Left lung (tissue), 4 donors: ENCODE measurements at regions not wholly inside any gene's neighbourhood (a gene's known extent, or its start where the extent isn't known, plus 50 kb on each side); places are given as distances from the start of the nearest gene placed in this dataset.

ENCODE experiments used
- ATAC-seq: fragments of 200-7000 bp; cut with Tn5 transposase; one replicate; pipeline ENCODE4 v1.9.1; 2020; ENCODE audit warnings: moderate library complexity
- DNase-seq, 4 donors: peaks; one replicate each; pipeline ENCODE4 v3.0.0-alpha.2; 2013 to 2020
- H3K27ac ChIP-seq, 2 donors: fragments of 200-600 bp; sonication (generic) in 1 of 2; one replicate each; pipeline versions ENCODE4 v1.5.0 to v1.8.0; 2020 to 2021
- H3K27me3 ChIP-seq, 2 donors: fragments of 200-600 bp; sonication (generic) in 1 of 2; one replicate each; pipeline versions ENCODE4 v1.5.0 to v1.8.0; 2020 to 2021
- H3K36me3 ChIP-seq, 2 donors: fragments of 200-600 bp; sonication (generic) in 1 of 2; one replicate each; pipeline versions ENCODE4 v1.5.0 to v1.8.0; 2020 to 2021
- H3K4me1 ChIP-seq, 2 donors: fragments of 200-600 bp; one replicate each; pipeline ENCODE4 v1.8.0; 2021
- H3K4me3 ChIP-seq, 2 donors: fragments of 200-600 bp; sonication (generic) in 1 of 2; one replicate each; pipeline versions ENCODE4 v1.5.0 to v1.8.0; 2020 to 2021; ENCODE audit warnings: mild to moderate bottlenecking in 1 of 2
- H3K9me3 ChIP-seq, 2 donors: fragments of 200-600 bp; sonication (generic) in 1 of 2; one replicate each; pipeline versions ENCODE4 v1.5.0 to v1.8.0; 2020 to 2021
- intact Hi-C, 2 donors: fragments of 100-400 bp; cut with DNase I; formaldehyde crosslinking; loops; one replicate each; pipeline versions ENCODE4 v1.11.2 to v1.14.2; 2022
- TF ChIP-seq, protein P1 (sequence below), 2 donors: fragments of 200-600 bp; sonication (generic) in 1 of 2; IDR thresholded peaks; one replicate each; pipeline versions ENCODE4 v1.5.0 to v1.8.0; 2021; ENCODE audit warnings: antibody characterized with exemption in 2 of 2
- donor health status: DM: no; HTN: yes; CAD: no.
- donor health status: DM: no; HTN: no; CAD: no.

DNA sequence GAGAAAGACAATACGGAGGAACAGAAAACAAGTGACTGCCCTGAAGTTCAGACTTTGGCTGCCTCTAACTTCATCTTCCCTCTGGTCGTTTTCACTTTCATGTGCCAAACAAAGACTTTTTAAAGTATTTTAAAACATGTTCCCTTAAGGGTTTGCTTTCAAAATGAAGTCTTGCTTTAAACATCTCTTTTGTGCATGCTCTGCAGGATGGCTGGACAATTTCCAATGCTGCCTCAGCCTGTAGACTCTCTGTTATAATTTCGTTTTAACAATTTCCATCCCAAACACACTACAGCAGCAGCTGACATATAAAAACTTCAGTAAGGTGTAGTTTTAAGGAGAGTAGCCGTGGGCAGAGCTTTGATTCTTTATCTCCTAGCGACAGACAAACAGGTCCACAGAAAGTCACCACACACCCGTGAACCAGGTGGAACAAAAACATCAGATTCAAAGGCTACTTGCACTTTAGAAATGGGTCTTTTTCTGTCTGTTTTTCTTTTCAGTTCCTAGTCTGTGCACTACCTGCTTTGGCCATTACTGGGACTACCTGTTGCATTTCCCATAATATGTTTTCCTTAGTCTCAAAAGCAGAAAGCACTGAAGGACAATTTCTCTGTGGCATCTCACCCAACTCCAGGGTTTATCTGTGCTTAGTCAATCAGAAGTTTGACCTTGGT lies 308.9 kb downstream of the DTWD2 start:
- ATAC-seq (no peak), DNase-seq (peak in 1 of 4 donors; percentile 32)
- Histone ChIP-seq H3K27ac (no peak overlapping the region), H3K27me3 (no peaks in the 10 kb centered on the region), H3K36me3 (no peaks in the 10 kb centered on the region), H3K9me3 (peaks cover 0 to 4% of the 10 kb centered on the region in 2 donors), H3K4me1 (no peaks in the 10 kb centered on the region), H3K4me3 (no peak overlapping the region)
- TF ChIP-seq, protein P1, sequence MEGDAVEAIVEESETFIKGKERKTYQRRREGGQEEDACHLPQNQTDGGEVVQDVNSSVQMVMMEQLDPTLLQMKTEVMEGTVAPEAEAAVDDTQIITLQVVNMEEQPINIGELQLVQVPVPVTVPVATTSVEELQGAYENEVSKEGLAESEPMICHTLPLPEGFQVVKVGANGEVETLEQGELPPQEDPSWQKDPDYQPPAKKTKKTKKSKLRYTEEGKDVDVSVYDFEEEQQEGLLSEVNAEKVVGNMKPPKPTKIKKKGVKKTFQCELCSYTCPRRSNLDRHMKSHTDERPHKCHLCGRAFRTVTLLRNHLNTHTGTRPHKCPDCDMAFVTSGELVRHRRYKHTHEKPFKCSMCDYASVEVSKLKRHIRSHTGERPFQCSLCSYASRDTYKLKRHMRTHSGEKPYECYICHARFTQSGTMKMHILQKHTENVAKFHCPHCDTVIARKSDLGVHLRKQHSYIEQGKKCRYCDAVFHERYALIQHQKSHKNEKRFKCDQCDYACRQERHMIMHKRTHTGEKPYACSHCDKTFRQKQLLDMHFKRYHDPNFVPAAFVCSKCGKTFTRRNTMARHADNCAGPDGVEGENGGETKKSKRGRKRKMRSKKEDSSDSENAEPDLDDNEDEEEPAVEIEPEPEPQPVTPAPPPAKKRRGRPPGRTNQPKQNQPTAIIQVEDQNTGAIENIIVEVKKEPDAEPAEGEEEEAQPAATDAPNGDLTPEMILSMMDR (IDR thresholded peaks at IDR 0.05), result no peak
- intact Hi-C loops, result no loop called here

- no peaks in the 10 kb centered on the region for H3K4me1 ChIP-seq
- no peak for ATAC-seq
- no peak overlapping the region for H3K4me3 ChIP-seq
- TF ChIP-seq, protein P1 (IDR thresholded peaks at IDR 0.05), result no peak
- H3K9me3 ChIP-seq, result peaks cover 0 to 11% of the 10 kb centered on the region in 2 donors
- intact Hi-C loops, result no loop called here
- no peak overlapping the region for H3K27ac ChIP-seq
- no peaks in the 10 kb centered on the region for H3K36me3 ChIP-seq
- DNase-seq, result no peak
- H3K27me3 ChIP-seq, result no peaks in the 10 kb centered on the region
These were observed 309.6 kb downstream of the DTWD2 start for GRCh38 chr5:118678746-118679145.

- no peaks in the 10 kb centered on the region for H3K27me3 ChIP-seq
- no peak for DNase-seq
- TF ChIP-seq, protein P1 (IDR thresholded peaks at IDR 0.05), result no peak
- H3K27ac ChIP-seq, result no peak overlapping the region
- intact Hi-C loops, result no loop called here
- no peak for ATAC-seq
- H3K36me3 ChIP-seq, result no peaks in the 10 kb centered on the region
- H3K9me3 ChIP-seq, result peaks cover 0 to 14% of the 10 kb centered on the region in 2 donors
- H3K4me1 ChIP-seq, result no peaks in the 10 kb centered on the region
- H3K4me3 ChIP-seq, result no peak overlapping the region
These were observed 313.1 kb downstream of the DTWD2 start for GRCh38 chr5:118675247-118675646.

DNA sequence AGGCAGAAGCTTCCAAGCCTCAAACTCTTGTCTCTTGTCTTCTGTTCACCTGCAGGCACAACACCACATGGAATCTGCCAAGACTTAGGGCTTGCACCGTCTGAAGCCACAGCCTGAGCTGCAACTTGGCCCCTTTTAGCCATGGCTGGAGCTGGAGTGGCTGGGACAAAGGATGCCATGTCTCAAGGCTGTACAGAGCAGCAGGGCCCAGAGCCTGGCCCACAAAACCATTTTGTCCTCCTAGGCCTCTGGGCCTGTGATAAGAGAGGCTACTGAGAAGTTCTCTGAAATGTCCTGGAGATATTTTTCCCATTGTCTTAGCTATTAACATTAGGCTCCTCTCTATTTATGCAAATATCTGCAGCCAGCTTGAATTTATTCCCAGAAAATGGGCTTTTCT lies 330.8 kb downstream of the DTWD2 start:
- ATAC-seq (no peak), DNase-seq (no peak)
- TF ChIP-seq, protein P1 (IDR thresholded peaks at IDR 0.05), result no peak

GRCh38 chr5:118653872-118654271 lies 334.5 kb downstream of the DTWD2 start:
- DNase-seq, result peak in 2 of 4 donors; percentile 16 to 22
- ATAC-seq, result peak; percentile 12
- H3K27me3 ChIP-seq, result no peaks in the 10 kb centered on the region
- intact Hi-C loops, result no loop called here
- H3K4me1 ChIP-seq, result peaks cover 6 to 7% of the 10 kb centered on the region in 2 donors
- H3K4me3 ChIP-seq, result no peak overlapping the region
- no peaks in the 10 kb centered on the region for H3K36me3 ChIP-seq
- H3K9me3 ChIP-seq, result peaks cover 0 to 20% of the 10 kb centered on the region in 2 donors
- TF ChIP-seq, protein P1 (IDR thresholded peaks at IDR 0.05), result no peak
- H3K27ac ChIP-seq, result no peak overlapping the region

More for the DNA sequence above, 330.8 kb downstream of the DTWD2 start:
- Histone ChIP-seq H3K4me1 (peaks cover 6 to 7% of the 10 kb centered on the region in 2 donors), H3K36me3 (no peaks in the 10 kb centered on the region), H3K4me3 (no peak overlapping the region), H3K27me3 (no peaks in the 10 kb centered on the region), H3K9me3 (peaks cover 0 to 28% of the 10 kb centered on the region in 2 donors), H3K27ac (no peak overlapping the region)
- intact Hi-C loops, result no loop called here
